A673 (cell line): ENCODE measurements at regions not wholly inside any gene's neighbourhood (a gene's known extent, or its start where the extent isn't known, plus 50 kb on each side); places are given as distances from the start of the nearest gene placed in this dataset.

Source experiments
- EZH2 ChIP-seq: fragments of 200-600 bp; sonication (generic); IDR thresholded peaks from 2 replicates; pipeline ENCODE4 v1.6.1; 2017; ENCODE audit warnings: borderline replicate concordance, low read depth, mild to moderate bottlenecking, mixed read lengths, antibody characterized with exemption, low read length; ENCODE audit not compliant: poor library complexity, severe bottlenecking
- TF ChIP-seq, protein P1 (sequence below): fragments of 300-800, 200-600 bp; sonication (generic); conservative IDR thresholded peaks from 2 replicates; pipeline ENCODE4 v1.5.1; 2017; ENCODE audit warnings: low read depth, mild to moderate bottlenecking, antibody characterized with exemption, low read length, moderate library complexity, mixed read lengths

DNA sequence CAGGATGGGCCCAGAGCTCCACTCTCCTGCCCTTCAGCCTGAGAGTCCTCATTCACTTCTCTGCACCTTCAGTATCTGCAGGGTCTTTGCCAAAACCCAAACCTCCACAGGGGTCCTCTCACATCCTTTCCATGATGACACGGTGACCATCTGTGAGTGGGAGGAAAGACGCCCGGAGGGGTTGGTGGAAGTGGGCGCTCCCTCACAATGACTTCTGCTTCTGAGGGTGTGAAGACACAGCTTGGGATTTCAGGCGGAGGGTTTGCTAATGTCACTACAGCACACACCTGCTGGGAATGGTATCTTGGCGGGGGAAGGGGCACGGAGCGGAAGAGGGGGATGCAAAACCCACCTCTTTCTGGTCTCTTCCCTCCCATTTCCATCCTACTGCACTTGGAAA, 115.1 kb upstream of the SDK2 start:
- TF ChIP-seq, protein P1, sequence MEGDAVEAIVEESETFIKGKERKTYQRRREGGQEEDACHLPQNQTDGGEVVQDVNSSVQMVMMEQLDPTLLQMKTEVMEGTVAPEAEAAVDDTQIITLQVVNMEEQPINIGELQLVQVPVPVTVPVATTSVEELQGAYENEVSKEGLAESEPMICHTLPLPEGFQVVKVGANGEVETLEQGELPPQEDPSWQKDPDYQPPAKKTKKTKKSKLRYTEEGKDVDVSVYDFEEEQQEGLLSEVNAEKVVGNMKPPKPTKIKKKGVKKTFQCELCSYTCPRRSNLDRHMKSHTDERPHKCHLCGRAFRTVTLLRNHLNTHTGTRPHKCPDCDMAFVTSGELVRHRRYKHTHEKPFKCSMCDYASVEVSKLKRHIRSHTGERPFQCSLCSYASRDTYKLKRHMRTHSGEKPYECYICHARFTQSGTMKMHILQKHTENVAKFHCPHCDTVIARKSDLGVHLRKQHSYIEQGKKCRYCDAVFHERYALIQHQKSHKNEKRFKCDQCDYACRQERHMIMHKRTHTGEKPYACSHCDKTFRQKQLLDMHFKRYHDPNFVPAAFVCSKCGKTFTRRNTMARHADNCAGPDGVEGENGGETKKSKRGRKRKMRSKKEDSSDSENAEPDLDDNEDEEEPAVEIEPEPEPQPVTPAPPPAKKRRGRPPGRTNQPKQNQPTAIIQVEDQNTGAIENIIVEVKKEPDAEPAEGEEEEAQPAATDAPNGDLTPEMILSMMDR: no peak
- TF ChIP-seq EZH2: no peak
